ENCODE measurements at regions not wholly inside any gene's neighbourhood (a gene's known extent, or its start where the extent isn't known, plus 50 kb on each side); places are given as distances from the start of the nearest gene placed in this dataset.

DNA sequence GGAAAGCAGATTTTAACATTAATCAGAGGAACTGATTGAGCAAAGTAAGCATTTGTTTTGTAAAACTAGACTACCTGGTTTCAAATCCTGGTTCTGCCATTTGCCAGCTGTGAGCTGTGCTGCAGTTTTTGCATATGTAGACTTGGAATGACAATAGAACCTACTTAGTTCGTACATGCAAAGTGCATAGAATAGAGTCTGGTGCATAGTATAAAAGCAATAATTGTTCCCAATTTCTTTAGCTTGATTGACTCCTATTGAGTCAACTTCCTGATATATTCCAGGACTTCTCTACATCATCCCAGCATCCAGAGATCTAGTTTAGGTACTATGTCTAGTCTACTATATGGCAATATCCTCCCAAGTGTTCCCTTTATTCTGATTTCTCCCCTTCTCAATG is 144.4 kb upstream of the FGGY start:
- Histone ChIP-seq H3K4me1 (ENCODE audit: insufficient read depth, low read length) (peaks cover 10% of the 10 kb centered on the region), H3K9me3 (ENCODE audit: low read length) (no peaks in the 10 kb centered on the region), H3K36me3 (ENCODE audit: insufficient read depth, low read length) (no peaks in the 10 kb centered on the region), H3K4me3 (ENCODE audit: low read length) (no peak overlapping the region), H3K27me3 (ENCODE audit: insufficient read depth, low read length, poor library complexity, severe bottlenecking) (no peaks in the 10 kb centered on the region), H3K27ac (ENCODE audit: low read depth, low read length) (no peak overlapping the region)
- no peaks in the 10 kb centered on the region for H3K27me3 Mint-ChIP-seq
- H3K4me1 Mint-ChIP-seq, result peaks cover 7 to 14% (median 10%) of the 10 kb centered on the region in 3 donors
- DNase-seq, result no peak
- peaks cover 0 to 5% (median 2%) of the 10 kb centered on the region in 5 donors for H3K9me3 Mint-ChIP-seq
- ChIA-PET POLR2A (no interaction called here), CTCF (no interaction called here)
- H3K4me3 Mint-ChIP-seq, result no peak overlapping the region
- peak overlapping the region in 1 of 8 donors; percentile 9 for H3K27ac Mint-ChIP-seq
- peaks cover 0 to 1% (median 0%) of the 10 kb centered on the region in 3 donors for H3K36me3 Mint-ChIP-seq

DNA sequence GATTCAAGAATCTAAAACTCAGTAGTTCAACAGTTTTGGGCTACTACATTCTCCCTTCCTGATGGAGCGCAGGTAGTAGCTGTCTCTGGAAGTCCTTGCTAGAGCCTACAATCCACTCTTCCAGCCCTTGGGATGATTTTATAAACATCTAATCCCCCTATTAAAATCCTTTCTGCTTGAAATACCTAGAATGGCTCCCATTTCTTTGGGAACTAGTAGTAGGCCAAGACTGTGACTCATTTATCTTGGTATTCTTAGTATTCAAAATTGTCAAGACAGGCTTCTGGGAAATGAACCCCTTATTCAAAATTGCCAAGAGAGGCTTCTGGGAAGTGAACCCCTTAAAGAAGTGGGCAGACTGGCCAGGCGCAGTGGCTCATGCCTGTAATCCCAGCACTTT is 142.5 kb upstream of the FGGY start:
- Histone ChIP-seq H3K4me1 (ENCODE audit: insufficient read depth, low read length) (peaks cover 10% of the 10 kb centered on the region), H3K9me3 (ENCODE audit: low read length) (no peaks in the 10 kb centered on the region), H3K27me3 (ENCODE audit: insufficient read depth, low read length, poor library complexity, severe bottlenecking) (no peaks in the 10 kb centered on the region), H3K27ac (ENCODE audit: low read depth, low read length) (no peak overlapping the region), H3K36me3 (ENCODE audit: insufficient read depth, low read length) (no peaks in the 10 kb centered on the region), H3K4me3 (ENCODE audit: low read length) (no peak overlapping the region)
- H3K4me1 Mint-ChIP-seq, result peaks cover 7 to 14% (median 10%) of the 10 kb centered on the region in 3 donors
- H3K4me3 Mint-ChIP-seq, result no peak overlapping the region
- no peak for DNase-seq
- peaks cover 9 to 11% (median 10%) of the 10 kb centered on the region in 5 donors for H3K9me3 Mint-ChIP-seq
- ChIA-PET POLR2A (no interaction called here), CTCF (no interaction called here)
- H3K36me3 Mint-ChIP-seq, result peaks cover 0 to 9% (median 1%) of the 10 kb centered on the region in 3 donors
- H3K27me3 Mint-ChIP-seq, result no peaks in the 10 kb centered on the region
- peak overlapping the region in 1 of 8 donors; percentile 6 for H3K27ac Mint-ChIP-seq

DNA sequence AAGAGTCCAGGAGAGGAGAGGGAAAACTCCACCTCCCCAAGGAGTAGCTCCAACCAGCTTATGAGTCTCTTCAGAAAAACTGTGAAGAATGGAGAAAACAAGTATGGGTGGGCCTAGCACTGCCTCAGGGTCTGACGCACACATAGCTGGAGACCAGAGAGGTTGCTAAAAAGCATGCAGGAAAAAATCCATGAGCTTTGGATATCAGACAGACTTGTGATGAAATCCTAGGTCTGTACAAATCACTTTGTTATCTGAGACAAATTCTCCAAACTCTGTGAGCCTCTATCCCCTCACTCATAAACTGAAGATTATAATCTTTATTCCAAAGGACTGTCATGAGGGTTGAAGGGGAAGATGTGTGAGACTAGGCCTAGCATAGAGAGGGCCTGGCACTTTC is 141.5 kb upstream of the FGGY start:
- CTCF ChIA-PET, result no interaction called here

DNA sequence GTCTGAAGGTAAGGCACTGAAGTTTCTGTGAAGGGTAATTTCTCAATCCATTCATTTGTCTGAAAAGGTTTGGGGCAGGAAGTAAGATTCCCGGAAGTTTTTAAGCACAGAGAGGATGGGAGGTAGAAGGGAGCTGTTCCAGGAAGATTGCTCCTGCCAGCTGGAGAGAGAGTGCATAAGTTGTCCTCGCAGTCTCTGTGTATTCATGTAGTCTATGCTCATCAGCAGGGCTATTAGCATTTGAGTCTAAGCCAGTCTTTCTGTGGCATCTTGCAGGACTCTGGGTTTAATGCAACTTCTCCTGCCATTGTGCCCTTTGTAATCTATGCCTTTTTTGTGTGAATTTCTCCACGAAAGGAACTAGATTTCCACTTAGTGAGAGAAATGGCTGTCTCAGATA is 140.8 kb upstream of the FGGY start:
- Mint-ChIP-seq H3K4me1 (peaks cover under 1 to 7% (median 3%) of the 10 kb centered on the region in 3 donors), H3K27me3 (no peaks in the 10 kb centered on the region), H3K36me3 (peaks cover 0 to 12% (median 1%) of the 10 kb centered on the region in 3 donors), H3K27ac (no peak overlapping the region), H3K9me3 (peaks cover 9 to 11% (median 10%) of the 10 kb centered on the region in 5 donors), H3K4me3 (no peak overlapping the region)
- H3K4me3 ChIP-seq (ENCODE audit: low read length), result no peak overlapping the region
- CTCF ChIA-PET, result no interaction called here
- no peaks in the 10 kb centered on the region for H3K27me3 ChIP-seq (ENCODE audit: insufficient read depth, low read length, poor library complexity, severe bottlenecking)
- POLR2A ChIA-PET, result no interaction called here
- H3K27ac ChIP-seq (ENCODE audit: low read depth, low read length), result no peak overlapping the region
- H3K9me3 ChIP-seq (ENCODE audit: low read length), result no peaks in the 10 kb centered on the region
- DNase-seq, result no peak
- H3K4me1 ChIP-seq (ENCODE audit: insufficient read depth, low read length), result peaks cover 4% of the 10 kb centered on the region
- no peaks in the 10 kb centered on the region for H3K36me3 ChIP-seq (ENCODE audit: insufficient read depth, low read length)

More for the DNA sequence above, 141.5 kb upstream of the FGGY start:
- H3K9me3 ChIP-seq (ENCODE audit: low read length), result no peaks in the 10 kb centered on the region
- Mint-ChIP-seq H3K27ac (peak overlapping the region in 1 of 8 donors; percentile 8), H3K9me3 (peaks cover 9 to 11% (median 10%) of the 10 kb centered on the region in 5 donors), H3K4me1 (peaks cover 7 to 14% (median 10%) of the 10 kb centered on the region in 3 donors), H3K4me3 (no peak overlapping the region), H3K27me3 (no peaks in the 10 kb centered on the region), H3K36me3 (peaks cover 0 to 12% (median 1%) of the 10 kb centered on the region in 3 donors)
- POLR2A ChIA-PET, result interaction anchor here (0.6 kb wide), 1 partner anchor 474 kb away, joined by 3 read pairs; no protein-coding TSS in a partner anchor
- no peak overlapping the region for H3K27ac ChIP-seq (ENCODE audit: low read depth, low read length)
- no peak for DNase-seq
- no peaks in the 10 kb centered on the region for H3K36me3 ChIP-seq (ENCODE audit: insufficient read depth, low read length)
- no peaks in the 10 kb centered on the region for H3K27me3 ChIP-seq (ENCODE audit: insufficient read depth, low read length, poor library complexity, severe bottlenecking)
- H3K4me3 ChIP-seq (ENCODE audit: low read length), result no peak overlapping the region
- H3K4me1 ChIP-seq (ENCODE audit: insufficient read depth, low read length), result peaks cover 10% of the 10 kb centered on the region

DNA sequence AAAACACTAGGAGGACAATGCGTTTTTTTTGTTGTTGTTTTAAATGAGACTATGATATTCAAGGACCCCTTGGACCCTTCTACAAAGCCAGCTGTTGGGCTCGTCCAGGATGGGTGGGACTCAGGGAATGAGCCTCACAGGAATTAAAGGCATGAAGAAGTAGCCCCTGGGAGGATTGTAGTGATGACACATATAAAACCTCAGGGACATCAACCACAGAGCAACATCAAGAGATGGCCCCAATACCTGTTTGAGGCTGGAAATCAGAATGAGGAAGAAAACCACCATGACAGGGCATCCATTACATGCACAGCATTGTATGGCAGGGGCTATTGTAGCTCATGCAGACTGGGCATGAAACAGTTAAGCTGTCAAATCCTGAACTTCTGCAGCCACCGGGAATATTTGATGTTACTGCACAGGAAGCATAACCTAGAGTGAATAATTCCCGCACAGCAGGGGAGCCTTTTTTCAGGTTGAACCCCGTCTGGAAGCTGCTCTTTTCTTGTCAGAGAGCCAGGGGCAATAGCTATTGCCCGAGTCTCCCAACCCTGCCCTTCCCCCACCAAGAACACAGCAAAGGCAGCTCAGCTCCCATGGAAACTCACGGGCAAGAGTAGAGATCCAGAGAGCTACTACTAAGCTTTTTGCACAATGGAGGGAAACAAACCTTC is 140.2 kb upstream of the FGGY start:
- Histone ChIP-seq H3K27ac (ENCODE audit: low read depth, low read length) (no peak overlapping the region), H3K4me1 (ENCODE audit: insufficient read depth, low read length) (no peaks in the 10 kb centered on the region), H3K9me3 (ENCODE audit: low read length) (no peaks in the 10 kb centered on the region), H3K4me3 (ENCODE audit: low read length) (no peak overlapping the region), H3K36me3 (ENCODE audit: insufficient read depth, low read length) (no peaks in the 10 kb centered on the region), H3K27me3 (ENCODE audit: insufficient read depth, low read length, poor library complexity, severe bottlenecking) (no peaks in the 10 kb centered on the region)
- ChIA-PET CTCF (no interaction called here), POLR2A (no interaction called here)
- H3K4me1 Mint-ChIP-seq, result peaks cover 0 to 2% (median 0%) of the 10 kb centered on the region in 3 donors
- H3K4me3 Mint-ChIP-seq, result no peak overlapping the region
- H3K9me3 Mint-ChIP-seq, result peaks cover 9 to 11% (median 10%) of the 10 kb centered on the region in 5 donors
- H3K27me3 Mint-ChIP-seq, result no peaks in the 10 kb centered on the region
- H3K36me3 Mint-ChIP-seq, result peaks cover 0 to 12% (median 1%) of the 10 kb centered on the region in 3 donors
- no peak overlapping the region for H3K27ac Mint-ChIP-seq
- no peak for DNase-seq

DNA sequence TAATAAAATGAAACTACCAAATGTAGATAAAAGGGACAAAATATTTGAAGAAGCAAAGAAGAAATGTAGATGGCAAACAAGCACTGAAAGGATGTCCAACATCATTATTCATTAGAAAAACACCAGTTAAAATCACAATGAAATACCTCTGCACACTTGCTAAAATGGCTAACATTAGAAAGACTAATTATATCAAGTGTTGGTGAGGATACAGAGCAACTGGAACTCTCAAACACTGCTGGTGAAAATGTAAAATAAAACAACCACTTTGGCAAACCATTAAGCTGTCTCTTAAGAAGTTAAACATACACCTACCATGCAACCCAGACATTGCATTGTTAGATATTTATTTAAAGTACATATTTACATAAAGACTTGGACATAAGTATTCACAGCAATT is 138.6 kb upstream of the FGGY start:
- peaks cover 0 to 12% (median 1%) of the 10 kb centered on the region in 3 donors for H3K36me3 Mint-ChIP-seq
- H3K9me3 Mint-ChIP-seq, result peaks cover 9 to 11% (median 10%) of the 10 kb centered on the region in 5 donors
- peaks cover 0 to 2% of the 10 kb centered on the region in 2 donors for H3K27me3 Mint-ChIP-seq
- Histone ChIP-seq H3K4me3 (ENCODE audit: low read length) (no peak overlapping the region), H3K9me3 (ENCODE audit: low read length) (no peaks in the 10 kb centered on the region), H3K27ac (ENCODE audit: low read depth, low read length) (no peak overlapping the region), H3K4me1 (ENCODE audit: insufficient read depth, low read length) (no peaks in the 10 kb centered on the region), H3K27me3 (ENCODE audit: insufficient read depth, low read length, poor library complexity, severe bottlenecking) (no peaks in the 10 kb centered on the region), H3K36me3 (ENCODE audit: insufficient read depth, low read length) (no peaks in the 10 kb centered on the region)
- no peak overlapping the region for H3K27ac Mint-ChIP-seq
- no peak overlapping the region for H3K4me3 Mint-ChIP-seq
- DNase-seq, result no peak
- POLR2A ChIA-PET, result no interaction called here
- CTCF ChIA-PET, result no interaction called here
- H3K4me1 Mint-ChIP-seq, result no peaks in the 10 kb centered on the region

DNA sequence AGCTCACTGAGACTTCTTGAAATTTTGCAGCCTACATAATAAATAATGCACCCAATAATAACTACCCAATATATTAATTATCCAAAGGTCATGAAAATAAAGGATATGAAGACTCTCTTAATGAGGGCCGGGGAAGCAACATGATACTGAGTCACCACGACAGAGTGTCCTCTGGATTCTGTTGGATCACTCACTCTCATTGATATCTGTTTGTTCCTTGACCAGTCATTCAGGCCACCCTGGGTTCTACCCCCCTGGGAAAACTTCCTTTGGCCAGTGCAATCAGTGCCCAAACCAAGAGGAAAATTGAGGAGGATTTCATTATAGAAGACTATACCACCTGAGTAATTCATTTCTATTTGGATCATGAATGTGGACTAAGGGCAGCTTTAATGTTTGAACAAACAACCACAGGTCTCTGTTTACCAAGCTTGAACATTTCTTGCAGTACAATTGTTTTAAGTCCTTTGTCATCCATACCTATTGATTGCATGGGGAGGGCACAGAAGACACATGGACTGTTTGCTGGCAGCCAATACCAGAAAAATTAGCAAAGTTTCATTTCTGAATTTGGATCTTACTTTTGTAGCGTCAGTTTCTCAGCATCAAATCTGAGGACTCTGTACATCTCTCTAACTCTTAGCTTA is 137.2 kb upstream of the FGGY start:
- ChIA-PET POLR2A (no interaction called here), CTCF (no interaction called here)
- H3K9me3 Mint-ChIP-seq, result peaks cover 9 to 11% (median 10%) of the 10 kb centered on the region in 5 donors
- no peak overlapping the region for H3K4me3 Mint-ChIP-seq
- H3K4me3 ChIP-seq (ENCODE audit: low read length), result no peak overlapping the region
- no peaks in the 10 kb centered on the region for H3K4me1 Mint-ChIP-seq
- H3K27ac Mint-ChIP-seq, result no peak overlapping the region
- H3K36me3 Mint-ChIP-seq, result peaks cover 0 to 12% (median 1%) of the 10 kb centered on the region in 3 donors
- no peak for DNase-seq
- H3K27me3 Mint-ChIP-seq, result peaks cover 3 to 6% of the 10 kb centered on the region in 2 donors
- H3K4me1 ChIP-seq (ENCODE audit: insufficient read depth, low read length), result no peaks in the 10 kb centered on the region
- no peaks in the 10 kb centered on the region for H3K9me3 ChIP-seq (ENCODE audit: low read length)
- no peaks in the 10 kb centered on the region for H3K36me3 ChIP-seq (ENCODE audit: insufficient read depth, low read length)
- H3K27me3 ChIP-seq (ENCODE audit: insufficient read depth, low read length, poor library complexity, severe bottlenecking), result no peaks in the 10 kb centered on the region
- H3K27ac ChIP-seq (ENCODE audit: low read depth, low read length), result no peak overlapping the region

DNA sequence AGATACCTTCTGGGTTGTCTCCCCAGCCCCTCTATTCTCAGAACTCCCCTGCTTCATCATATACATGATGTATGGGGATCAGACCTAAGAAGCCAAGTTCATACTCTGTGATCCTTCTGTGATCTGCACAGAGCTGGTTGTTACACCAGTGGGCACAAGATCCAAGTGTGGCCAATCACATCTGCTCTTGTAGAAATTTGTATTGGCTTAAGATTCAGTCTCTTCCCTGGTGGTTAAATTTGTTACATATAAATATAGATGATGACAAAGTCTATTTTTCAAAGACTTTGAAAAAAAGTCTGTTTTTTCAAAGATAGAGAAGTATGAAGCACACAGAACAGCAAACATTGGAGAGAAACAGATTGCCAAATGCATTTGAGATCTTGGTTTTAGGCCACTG is 135.8 kb upstream of the FGGY start:
- DNase-seq, result no peak
- Mint-ChIP-seq H3K4me3 (no peak overlapping the region), H3K27me3 (peaks cover 12 to 15% of the 10 kb centered on the region in 2 donors), H3K27ac (no peak overlapping the region), H3K36me3 (peaks cover 0 to 13% (median 0%) of the 10 kb centered on the region in 3 donors), H3K9me3 (peaks cover 9 to 11% (median 10%) of the 10 kb centered on the region in 5 donors), H3K4me1 (no peaks in the 10 kb centered on the region)
- H3K9me3 ChIP-seq (ENCODE audit: low read length), result no peaks in the 10 kb centered on the region
- POLR2A ChIA-PET, result no interaction called here
- no peaks in the 10 kb centered on the region for H3K36me3 ChIP-seq (ENCODE audit: insufficient read depth, low read length)
- no peak overlapping the region for H3K27ac ChIP-seq (ENCODE audit: low read depth, low read length)
- no peaks in the 10 kb centered on the region for H3K4me1 ChIP-seq (ENCODE audit: insufficient read depth, low read length)
- CTCF ChIA-PET, result no interaction called here
- no peak overlapping the region for H3K4me3 ChIP-seq (ENCODE audit: low read length)
- no peaks in the 10 kb centered on the region for H3K27me3 ChIP-seq (ENCODE audit: insufficient read depth, low read length, poor library complexity, severe bottlenecking)
